ENCODE measurements at regions not wholly inside any gene's neighbourhood (a gene's known extent, or its start where the extent isn't known, plus 50 kb on each side); places are given as distances from the start of the nearest gene placed in this dataset.

GRCh38 chr20:10998476-10998875 is 324.7 kb upstream of the JAG1 start:
- DNase-seq (ENCODE audit: low spot score) = no peak

GRCh38 chr20:11000416-11000815 is 326.6 kb upstream of the JAG1 start:
- DNase-seq (ENCODE audit: low spot score) = no peak

- DNase-seq (ENCODE audit: low spot score) = no peak
These were observed 327.5 kb upstream of the JAG1 start for GRCh38 chr20:11001302-11001701.

GRCh38 chr20:11001764-11002540 is 328.2 kb upstream of the JAG1 start:
- DNase-seq (ENCODE audit: low spot score) = no peak

GRCh38 chr20:11003341-11003740 is 329.5 kb upstream of the JAG1 start:
- DNase-seq (ENCODE audit: low spot score) = no peak

GRCh38 chr20:11008444-11009033 is 334.7 kb upstream of the JAG1 start:
- no peak for DNase-seq (ENCODE audit: low spot score)

GRCh38 chr20:11011653-11012052 is 337.9 kb upstream of the JAG1 start:
- no peak for DNase-seq (ENCODE audit: low spot score)

GRCh38 chr20:11012975-11013374 is 339.2 kb upstream of the JAG1 start:
- DNase-seq (ENCODE audit: low spot score) = no peak

GRCh38 chr20:11013801-11014200 is 340.0 kb upstream of the JAG1 start:
- DNase-seq (ENCODE audit: low spot score) = no peak

- DNase-seq (ENCODE audit: low spot score) = no peak
These were observed 341.6 kb upstream of the JAG1 start for GRCh38 chr20:11015440-11015839.

GRCh38 chr20:11017446-11017845 is 343.6 kb upstream of the JAG1 start:
- DNase-seq (ENCODE audit: low spot score) = no peak

- DNase-seq (ENCODE audit: low spot score) = no peak
These were observed 344.9 kb upstream of the JAG1 start for GRCh38 chr20:11018668-11019170.

GRCh38 chr20:11020712-11021111 is 346.9 kb upstream of the JAG1 start:
- no peak for DNase-seq (ENCODE audit: low spot score)

GRCh38 chr20:11027224-11027623 is 353.4 kb upstream of the JAG1 start:
- DNase-seq (ENCODE audit: low spot score) = no peak

GRCh38 chr20:11030351-11030750 is 356.6 kb upstream of the JAG1 start:
- DNase-seq (ENCODE audit: low spot score) = no peak

- DNase-seq (ENCODE audit: low spot score) = no peak
These were observed 357.5 kb upstream of the JAG1 start for GRCh38 chr20:11031300-11031699.

GRCh38 chr20:11032611-11033010 is 358.8 kb upstream of the JAG1 start:
- DNase-seq (ENCODE audit: low spot score) = no peak

GRCh38 chr20:11034025-11034424 is 360.2 kb upstream of the JAG1 start:
- DNase-seq (ENCODE audit: low spot score) = no peak

GRCh38 chr20:11035211-11035610 is 361.4 kb upstream of the JAG1 start:
- no peak for DNase-seq (ENCODE audit: low spot score)

- no peak for DNase-seq (ENCODE audit: low spot score)
These were observed 367.6 kb upstream of the JAG1 start for GRCh38 chr20:11041396-11041795.

GRCh38 chr20:11043001-11043400 is 369.2 kb upstream of the JAG1 start:
- no peak for DNase-seq (ENCODE audit: low spot score)

- no peak for DNase-seq (ENCODE audit: low spot score)
These were observed 370.8 kb upstream of the JAG1 start for GRCh38 chr20:11044561-11044960.

GRCh38 chr20:11045412-11046175 is 371.8 kb upstream of the JAG1 start:
- DNase-seq (ENCODE audit: low spot score) = no peak
